T-helper 2 cell treated with Interferon-gamma antibody and Interleukin-4, amounts not matched to agents 100 ng/mL and 5 ng/mL, for 36 hours (primary cell): ENCODE measurements at regions not wholly inside any gene's neighbourhood (a gene's known extent, or its start where the extent isn't known, plus 50 kb on each side); places are given as distances from the start of the nearest gene placed in this dataset.

Experiments used
- intact Hi-C: fragments of 100-400 bp; cut with micrococcal nuclease; formaldehyde crosslinking; loops from one replicate; pipeline ENCODE4 v1.15.1; 2023

DNA sequence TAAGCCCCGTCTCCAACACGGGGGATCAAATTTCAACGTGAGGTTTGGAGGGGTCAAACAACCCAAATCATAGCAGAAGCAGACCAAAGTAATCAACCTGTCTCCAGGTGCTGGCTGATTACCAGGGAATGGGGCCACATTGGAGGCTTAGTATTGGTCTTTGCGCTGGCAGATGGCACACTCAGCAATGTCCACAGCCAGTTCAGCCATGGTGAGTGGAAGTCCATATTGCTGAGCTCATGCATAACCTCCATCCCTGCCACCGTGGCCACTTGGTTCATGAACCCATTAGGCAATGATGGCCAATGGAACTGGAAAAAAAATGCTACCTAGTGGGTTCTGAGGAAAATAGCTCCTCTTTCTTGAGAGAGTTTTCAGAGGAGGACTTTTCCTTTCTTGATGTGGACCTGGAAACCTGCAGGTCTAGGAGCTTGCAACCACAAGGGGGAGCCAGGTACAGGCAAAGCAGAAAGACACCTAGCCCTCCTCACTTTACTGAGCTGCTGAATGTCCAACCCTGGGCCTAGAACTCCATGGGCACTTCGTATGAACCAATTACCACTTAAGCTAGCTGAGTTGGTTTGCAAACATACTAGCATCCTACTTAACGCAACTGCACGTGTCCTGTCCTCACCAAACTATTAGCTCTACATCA lies 128.0 kb upstream of the GYPC start:
- intact Hi-C loops, result loop anchor here (1.0 to 5.0 kb wide), 2 partner anchors 249 to 444 kb away; no protein-coding TSS in a partner anchor

DNA sequence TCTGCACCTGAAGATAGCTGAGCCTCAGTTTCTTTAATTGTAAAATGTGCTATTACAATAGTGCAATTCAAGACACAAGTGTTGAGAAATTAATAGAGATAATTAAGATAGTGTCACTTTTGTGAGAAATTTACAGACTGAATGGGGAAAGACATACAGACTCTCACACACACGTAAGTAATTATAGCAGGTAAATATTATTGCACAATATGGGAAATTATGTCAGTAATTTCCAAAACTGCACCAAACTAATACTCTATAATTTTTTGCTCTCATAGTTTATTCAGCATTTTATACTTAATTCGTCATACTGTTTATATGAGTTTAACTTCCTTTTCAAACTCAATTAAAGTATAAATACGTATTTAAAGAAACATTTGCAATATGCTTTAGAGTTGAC lies 124.9 kb upstream of the GYPC start:
- intact Hi-C loops, result no loop called here

DNA sequence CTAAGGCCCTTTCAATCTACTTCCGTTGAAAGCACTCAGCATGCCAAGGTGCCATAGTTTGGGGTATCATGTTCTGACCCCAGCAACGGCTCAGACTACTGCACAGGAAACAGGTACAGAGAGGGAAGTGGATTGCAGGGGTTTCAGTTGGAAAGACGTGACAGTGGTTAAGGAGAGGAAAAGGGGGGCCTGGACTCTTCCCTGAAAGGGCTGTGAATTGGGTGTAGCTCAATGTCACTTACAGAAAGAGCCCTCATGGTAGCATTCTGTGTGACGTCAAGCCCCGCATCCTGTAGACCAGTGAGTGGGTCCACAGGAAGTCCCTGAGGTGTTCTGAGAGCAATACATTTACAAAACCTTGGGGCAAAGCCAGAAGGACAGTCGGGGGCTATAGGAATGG lies 121.5 kb upstream of the GYPC start:
- intact Hi-C loops, result no loop called here

DNA sequence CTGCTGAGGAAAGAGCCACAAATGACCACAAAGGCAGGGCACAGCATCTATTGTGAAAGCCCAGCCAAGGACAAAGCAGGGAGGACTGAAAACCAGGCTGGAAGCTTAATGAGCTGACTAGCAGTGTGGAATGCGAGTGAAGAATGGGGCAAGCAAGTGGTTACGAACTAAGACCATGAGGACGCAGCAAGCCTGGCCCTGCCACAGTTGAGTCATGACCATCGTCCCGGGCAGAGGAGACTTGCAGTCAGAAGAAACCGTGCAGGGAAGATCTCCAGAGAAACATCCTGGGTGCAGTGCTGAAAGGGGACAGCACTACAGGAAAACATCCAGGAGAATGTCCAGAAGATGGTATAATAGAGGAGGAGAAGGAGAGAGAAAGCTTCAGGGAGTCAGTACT lies 120.5 kb upstream of the GYPC start:
- intact Hi-C loops, result no loop called here

DNA sequence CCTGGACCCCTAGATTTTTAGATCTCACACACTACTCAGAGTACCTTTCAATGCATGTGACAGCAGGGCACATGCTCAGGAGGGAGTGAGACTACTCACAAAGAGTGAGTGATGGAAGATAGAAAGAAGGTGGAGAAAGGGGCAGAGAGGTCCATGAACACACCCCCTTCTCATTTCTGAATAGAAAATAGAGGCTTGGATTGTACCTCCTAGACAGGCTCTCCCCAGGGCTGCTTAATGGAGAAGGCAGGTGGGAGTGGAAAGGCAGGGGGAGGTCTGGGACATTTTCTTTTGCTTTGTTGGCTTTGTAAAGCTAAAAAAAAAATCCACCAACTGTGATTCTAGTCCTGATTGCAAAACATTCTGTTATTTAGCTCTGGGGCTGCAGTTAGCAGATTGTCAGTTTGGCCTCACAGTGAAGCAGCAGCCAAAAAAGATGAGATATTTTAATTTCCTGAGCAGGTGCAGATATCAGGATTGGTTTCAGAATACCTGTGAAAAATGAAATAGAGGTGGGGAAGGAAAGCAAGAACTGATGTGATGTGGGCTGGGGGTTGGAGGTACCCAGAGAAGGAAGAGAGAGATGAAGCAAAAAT lies 119.3 kb upstream of the GYPC start:
- intact Hi-C loops, result no loop called here

- intact Hi-C loops, result no loop called here
Observed at GRCh38 chr2:126539101-126539500, 116.9 kb upstream of the GYPC start.

DNA sequence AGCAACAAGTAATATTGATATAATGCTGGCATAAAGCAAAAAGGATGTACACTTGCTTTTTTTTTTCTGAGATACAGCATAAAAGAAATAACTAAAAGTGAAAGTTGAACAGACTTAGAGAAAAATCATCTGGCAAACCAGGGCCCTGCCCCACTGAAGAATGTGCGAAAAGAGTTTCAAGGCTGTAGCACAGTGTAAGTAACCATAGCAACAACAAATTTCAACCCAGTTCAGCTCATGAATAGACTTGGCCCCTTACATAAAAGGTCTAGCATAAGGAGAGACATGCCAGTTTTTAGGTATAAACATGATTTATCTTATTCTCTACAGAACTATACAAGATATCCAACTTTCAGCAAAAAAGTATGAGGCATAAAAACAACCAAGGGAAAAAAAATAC lies 113.7 kb upstream of the GYPC start:
- intact Hi-C loops, result no loop called here

- intact Hi-C loops, result no loop called here
Observed at GRCh38 chr2:126543081-126543480, 112.9 kb upstream of the GYPC start.

DNA sequence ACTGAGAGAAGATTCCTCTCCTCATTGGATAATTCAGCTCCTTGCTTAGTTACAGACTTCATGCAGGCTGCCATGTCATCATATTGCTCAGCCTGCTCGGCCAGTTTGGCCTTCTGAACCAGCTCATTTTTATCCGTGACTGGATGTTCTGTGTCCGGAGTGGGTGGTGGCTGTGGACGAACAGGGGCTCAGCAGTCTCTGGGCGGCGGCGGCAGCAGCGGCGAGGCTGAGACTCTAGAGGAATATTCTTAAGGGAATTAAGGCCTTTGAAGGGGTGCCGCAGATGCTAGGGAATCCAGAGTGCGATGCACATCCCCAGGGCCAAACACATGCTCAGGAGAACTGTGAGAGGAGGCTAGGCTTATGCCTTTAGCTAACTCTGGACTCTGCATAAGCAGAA lies 97.9 kb upstream of the GYPC start:
- intact Hi-C loops, result no loop called here

DNA sequence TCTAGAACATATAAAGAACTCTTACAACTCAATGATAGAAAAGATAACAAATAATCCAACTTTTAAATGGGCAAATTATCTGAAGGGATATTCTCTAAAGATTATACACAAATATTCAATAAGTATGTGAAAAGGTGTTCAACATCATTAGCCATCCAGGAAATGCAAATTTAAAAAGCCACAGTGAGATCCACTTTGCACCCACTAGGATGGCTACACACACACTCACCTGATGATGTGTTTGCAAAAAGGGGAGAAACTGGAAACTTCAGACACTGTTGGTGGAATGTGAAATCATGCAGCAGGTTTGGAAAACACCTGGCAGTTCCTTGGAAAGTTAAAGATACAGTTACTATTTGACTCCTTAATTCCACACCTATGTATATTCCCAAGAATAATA lies 87.2 kb upstream of the GYPC start:
- intact Hi-C loops, result no loop called here

GRCh38 chr2:126571403-126571802 lies 84.6 kb upstream of the GYPC start:
- intact Hi-C loops, result no loop called here

DNA sequence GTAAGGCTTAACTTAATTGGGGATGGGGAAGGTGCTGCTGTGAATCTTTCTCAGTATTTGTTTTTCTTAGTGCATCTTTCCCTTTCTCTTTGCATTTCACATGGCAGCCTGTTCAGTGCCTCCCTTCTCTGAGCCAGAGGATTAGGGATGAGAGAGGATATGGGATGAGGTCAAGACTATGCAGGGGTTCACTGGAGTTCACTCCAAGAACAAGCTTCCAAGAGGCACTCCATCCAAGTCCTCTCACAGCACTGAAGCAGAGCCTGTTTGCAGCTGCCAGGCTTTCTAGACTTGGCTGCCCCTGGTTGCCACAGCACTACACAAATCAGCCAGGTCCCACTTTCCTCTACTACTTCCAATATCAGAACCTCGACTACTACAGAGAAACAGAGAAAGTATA lies 80.3 kb upstream of the GYPC start:
- intact Hi-C loops, result no loop called here

- intact Hi-C loops, result no loop called here
Observed at GRCh38 chr2:126579868-126580267, 76.1 kb upstream of the GYPC start.

GRCh38 chr2:126586317-126586716 lies 69.6 kb upstream of the GYPC start:
- intact Hi-C loops, result no loop called here

GRCh38 chr2:126599062-126599461 lies 56.9 kb upstream of the GYPC start:
- intact Hi-C loops, result no loop called here

- intact Hi-C loops, result no loop called here
Observed at GRCh38 chr2:126600742-126601141, 55.2 kb upstream of the GYPC start.

DNA sequence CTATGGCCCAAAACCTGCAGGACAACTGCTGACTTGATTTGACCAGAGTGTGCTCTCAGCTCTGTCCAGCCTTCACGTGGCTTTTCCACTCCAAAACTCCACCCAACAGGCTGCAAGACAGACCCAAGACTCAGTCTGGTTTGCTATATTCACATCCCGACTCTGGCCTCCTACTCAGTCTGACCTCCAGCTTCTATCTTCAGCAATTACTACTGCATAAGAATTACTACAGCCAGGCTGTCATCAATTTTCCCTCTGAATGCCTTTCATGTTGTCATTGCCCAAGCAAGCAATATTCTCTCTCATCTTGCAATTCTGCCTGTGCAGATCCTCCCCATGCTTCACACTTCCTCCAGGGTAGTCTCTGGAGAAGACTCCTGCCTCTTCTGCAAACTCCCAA lies 53.6 kb upstream of the GYPC start:
- intact Hi-C loops, result no loop called here
